ENCODE measurements at regions not wholly inside any gene's neighbourhood (a gene's known extent, or its start where the extent isn't known, plus 50 kb on each side); places are given as distances from the start of the nearest gene placed in this dataset.

DNA sequence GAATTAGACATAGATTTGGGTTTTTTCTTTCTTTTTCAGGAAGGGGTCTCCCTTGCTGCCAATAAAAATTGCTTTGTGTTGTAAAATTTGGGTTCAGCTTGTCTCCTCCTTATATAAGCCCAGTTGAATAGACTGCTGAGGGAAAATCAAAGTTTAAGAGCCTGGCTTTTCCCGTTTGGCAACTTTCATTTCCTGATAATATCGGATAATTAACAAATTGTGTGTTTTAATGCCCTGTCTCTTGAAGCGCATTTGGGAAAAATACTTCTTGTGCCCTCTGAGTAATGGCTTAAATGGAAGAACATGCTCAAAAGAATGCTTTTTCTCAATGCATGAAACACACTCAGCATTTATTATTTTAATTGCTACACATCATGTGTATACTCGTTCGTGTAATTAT is 198.0 kb upstream of the DCN start:
- H3K4me3 ChIP-seq (ENCODE audit: low read length), result peak overlapping the region; percentile 76

DNA sequence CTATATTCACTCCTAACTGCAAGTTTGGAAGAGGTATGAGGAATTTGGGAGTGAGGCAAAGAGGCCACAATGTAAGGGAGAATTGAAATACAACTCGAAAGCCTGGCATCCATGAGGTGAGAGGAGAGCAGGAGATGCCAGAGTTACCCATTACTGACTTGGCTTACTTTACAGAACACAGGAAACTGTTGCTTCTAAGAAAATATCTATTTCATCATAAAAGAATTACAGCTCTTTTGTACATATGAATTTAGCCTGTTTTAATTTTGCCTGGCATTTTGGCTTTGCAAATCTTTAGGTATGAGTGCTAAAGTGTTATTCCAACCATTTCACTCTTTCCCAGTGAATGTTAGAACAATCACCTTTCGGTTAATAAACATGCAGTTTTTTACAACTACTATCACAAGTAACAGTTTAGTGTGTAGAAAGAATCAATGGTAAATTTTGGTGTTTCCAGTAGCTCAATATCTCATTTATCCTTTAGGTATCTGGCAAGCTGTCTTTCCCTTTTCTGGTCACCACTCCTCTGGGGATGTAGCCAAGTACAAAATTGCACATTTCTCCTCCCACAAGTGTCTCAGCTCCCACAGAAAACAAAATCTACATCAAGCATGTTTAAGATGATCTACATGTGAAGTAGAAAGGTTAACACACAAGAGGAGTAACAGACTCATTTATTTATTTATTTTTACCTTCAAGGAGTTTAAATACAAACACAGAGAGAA is 196.6 kb upstream of the DCN start:
- Histone ChIP-seq H3K27ac (ENCODE audit: low read length) (no peak overlapping the region), H3K4me3 (ENCODE audit: low read length) (no peak overlapping the region), H3K36me3 (ENCODE audit: control insufficient read depth, low read depth, low read length) (no peaks in the 10 kb centered on the region), H3K27me3 (ENCODE audit: control insufficient read depth, insufficient read depth, low read length) (no peaks in the 10 kb centered on the region), H3K9ac (ENCODE audit: low read length) (no peak overlapping the region), H3K9me3 (ENCODE audit: control insufficient read depth, low read depth, low read length) (no peaks in the 10 kb centered on the region), H3K4me1 (ENCODE audit: control insufficient read depth, low read depth, low read length) (peaks cover 37% of the 10 kb centered on the region)

More for the DNA sequence above, 198.0 kb upstream of the DCN start:
- Histone ChIP-seq H3K9me3 (ENCODE audit: control insufficient read depth, low read depth, low read length) (no peaks in the 10 kb centered on the region), H3K4me1 (ENCODE audit: control insufficient read depth, low read depth, low read length) (peaks cover 37% of the 10 kb centered on the region), H3K9ac (ENCODE audit: low read length) (peak overlapping the region; percentile 95), H3K36me3 (ENCODE audit: control insufficient read depth, low read depth, low read length) (no peaks in the 10 kb centered on the region), H3K27ac (ENCODE audit: low read length) (peak overlapping the region; percentile 98), H3K27me3 (ENCODE audit: control insufficient read depth, insufficient read depth, low read length) (no peaks in the 10 kb centered on the region)

DNA sequence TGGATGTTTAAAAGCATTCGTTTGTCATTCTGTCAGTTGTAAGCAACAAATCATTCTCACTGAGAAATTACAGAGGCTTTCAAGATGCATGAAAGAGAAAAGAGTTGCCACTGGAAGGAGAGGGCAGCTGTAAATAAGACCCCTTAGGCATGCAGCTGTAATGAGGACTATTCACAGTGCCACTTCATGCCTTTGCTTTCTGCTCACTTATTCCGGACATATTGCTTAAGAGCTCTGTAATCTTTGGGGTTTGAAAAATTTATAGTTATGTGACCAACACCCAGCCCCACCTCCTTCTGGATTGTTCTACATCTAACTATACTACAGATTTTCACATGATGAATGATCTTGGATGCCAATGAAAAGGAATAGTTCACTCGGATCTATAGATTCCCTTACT is 194.8 kb upstream of the DCN start:
- no peak overlapping the region for H3K27ac ChIP-seq (ENCODE audit: low read length)
- no peaks in the 10 kb centered on the region for H3K27me3 ChIP-seq (ENCODE audit: control insufficient read depth, insufficient read depth, low read length)
- no peak overlapping the region for H3K9ac ChIP-seq (ENCODE audit: low read length)
- no peak overlapping the region for H3K4me3 ChIP-seq (ENCODE audit: low read length)
- H3K36me3 ChIP-seq (ENCODE audit: control insufficient read depth, low read depth, low read length), result no peaks in the 10 kb centered on the region
- no peaks in the 10 kb centered on the region for H3K9me3 ChIP-seq (ENCODE audit: control insufficient read depth, low read depth, low read length)
- H3K4me1 ChIP-seq (ENCODE audit: control insufficient read depth, low read depth, low read length), result peaks cover 33% of the 10 kb centered on the region

DNA sequence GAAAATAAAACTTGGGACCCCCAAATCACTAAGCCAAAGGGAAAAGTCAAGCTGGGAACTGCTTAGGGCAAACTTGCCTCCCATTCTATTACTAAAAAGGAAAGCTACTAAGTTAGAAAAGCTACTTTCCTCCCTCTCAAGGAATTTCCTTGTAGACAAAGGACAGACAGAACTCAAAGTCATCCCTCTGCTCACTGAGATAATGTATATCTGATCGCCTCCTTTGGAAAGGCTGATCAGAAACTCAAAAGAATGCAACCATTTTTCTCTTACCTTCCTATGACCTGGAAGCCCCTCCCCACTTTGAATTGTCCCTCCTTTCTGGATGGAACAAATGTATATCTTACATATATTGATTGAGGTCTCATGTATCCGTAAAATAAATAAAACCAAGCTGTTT is 190.5 kb upstream of the DCN start:
- no peaks in the 10 kb centered on the region for H3K27me3 ChIP-seq (ENCODE audit: control insufficient read depth, insufficient read depth, low read length)

DNA sequence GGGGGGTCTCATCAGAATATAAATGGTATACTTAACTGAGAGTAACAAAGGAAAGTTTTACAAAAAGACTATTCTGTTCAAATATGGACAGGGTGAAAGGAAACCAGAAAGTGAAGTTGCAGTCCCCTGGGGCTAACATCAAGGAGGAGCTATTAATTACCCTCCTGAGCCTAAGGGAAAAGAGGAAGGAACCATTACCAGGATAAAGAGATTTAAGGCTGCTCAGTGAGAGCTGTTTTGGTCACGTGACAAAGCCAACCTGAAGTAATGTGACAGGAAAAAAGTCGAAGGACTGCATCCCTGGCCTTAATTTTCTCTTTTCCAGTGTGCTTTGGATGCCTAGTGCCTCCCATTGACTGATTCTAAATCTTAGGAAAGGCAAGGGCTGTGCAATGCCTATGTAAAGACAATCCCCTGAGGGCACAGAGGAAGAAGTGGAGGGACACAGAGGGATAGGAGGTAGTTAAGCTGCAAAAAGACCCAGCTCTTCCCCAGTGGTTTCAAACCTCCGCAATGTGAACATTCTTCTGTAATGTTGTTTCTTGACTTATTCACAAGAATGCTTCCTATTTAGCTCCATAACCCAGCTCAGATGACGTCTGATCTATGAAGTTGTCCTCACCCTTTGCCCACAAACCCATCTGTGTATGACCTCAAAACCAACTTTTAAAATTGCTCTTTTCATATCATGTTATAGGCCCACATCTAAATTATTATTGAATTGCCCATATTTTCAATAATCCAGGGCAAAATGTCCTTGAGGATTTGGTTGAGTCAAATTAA is 187.7 kb upstream of the DCN start:
- no peaks in the 10 kb centered on the region for H3K36me3 ChIP-seq (ENCODE audit: control insufficient read depth, low read depth, low read length)

More for the DNA sequence above, 190.5 kb upstream of the DCN start:
- Histone ChIP-seq H3K36me3 (ENCODE audit: control insufficient read depth, low read depth, low read length) (no peaks in the 10 kb centered on the region), H3K4me3 (ENCODE audit: low read length) (no peak overlapping the region), H3K4me1 (ENCODE audit: control insufficient read depth, low read depth, low read length) (peaks cover 25% of the 10 kb centered on the region), H3K27ac (ENCODE audit: low read length) (no peak overlapping the region), H3K9ac (ENCODE audit: low read length) (no peak overlapping the region), H3K9me3 (ENCODE audit: control insufficient read depth, low read depth, low read length) (no peaks in the 10 kb centered on the region)

DNA sequence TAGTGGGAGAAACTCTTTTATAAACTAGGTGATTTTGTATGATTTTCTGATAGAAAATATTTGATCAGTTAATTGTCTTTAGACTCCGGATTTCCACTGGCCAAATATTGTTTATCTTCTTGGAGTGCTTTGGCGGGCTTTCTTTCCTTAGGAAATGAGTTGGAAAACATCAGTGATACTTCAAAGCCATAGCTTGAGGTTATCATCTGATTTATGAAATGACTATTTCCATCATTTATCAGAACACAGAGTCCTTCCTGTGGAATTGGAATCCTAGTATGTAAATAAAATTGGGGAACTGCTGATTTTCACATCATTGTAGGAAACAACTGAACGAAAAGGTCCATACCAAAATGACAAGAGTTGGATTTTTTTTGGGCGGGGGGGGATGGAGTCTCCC is 186.0 kb upstream of the DCN start:
- no peaks in the 10 kb centered on the region for H3K36me3 ChIP-seq (ENCODE audit: control insufficient read depth, low read depth, low read length)
- H3K9ac ChIP-seq (ENCODE audit: low read length), result no peak overlapping the region
- no peaks in the 10 kb centered on the region for H3K9me3 ChIP-seq (ENCODE audit: control insufficient read depth, low read depth, low read length)
- no peaks in the 10 kb centered on the region for H3K27me3 ChIP-seq (ENCODE audit: control insufficient read depth, insufficient read depth, low read length)
- peaks cover 15% of the 10 kb centered on the region for H3K4me1 ChIP-seq (ENCODE audit: control insufficient read depth, low read depth, low read length)
- H3K4me3 ChIP-seq (ENCODE audit: low read length), result no peak overlapping the region
- H3K27ac ChIP-seq (ENCODE audit: low read length), result no peak overlapping the region

More for the DNA sequence above, 187.7 kb upstream of the DCN start:
- Histone ChIP-seq H3K27me3 (ENCODE audit: control insufficient read depth, insufficient read depth, low read length) (no peaks in the 10 kb centered on the region), H3K27ac (ENCODE audit: low read length) (no peak overlapping the region), H3K9me3 (ENCODE audit: control insufficient read depth, low read depth, low read length) (no peaks in the 10 kb centered on the region), H3K4me1 (ENCODE audit: control insufficient read depth, low read depth, low read length) (peaks cover 15% of the 10 kb centered on the region), H3K4me3 (ENCODE audit: low read length) (no peak overlapping the region), H3K9ac (ENCODE audit: low read length) (no peak overlapping the region)

DNA sequence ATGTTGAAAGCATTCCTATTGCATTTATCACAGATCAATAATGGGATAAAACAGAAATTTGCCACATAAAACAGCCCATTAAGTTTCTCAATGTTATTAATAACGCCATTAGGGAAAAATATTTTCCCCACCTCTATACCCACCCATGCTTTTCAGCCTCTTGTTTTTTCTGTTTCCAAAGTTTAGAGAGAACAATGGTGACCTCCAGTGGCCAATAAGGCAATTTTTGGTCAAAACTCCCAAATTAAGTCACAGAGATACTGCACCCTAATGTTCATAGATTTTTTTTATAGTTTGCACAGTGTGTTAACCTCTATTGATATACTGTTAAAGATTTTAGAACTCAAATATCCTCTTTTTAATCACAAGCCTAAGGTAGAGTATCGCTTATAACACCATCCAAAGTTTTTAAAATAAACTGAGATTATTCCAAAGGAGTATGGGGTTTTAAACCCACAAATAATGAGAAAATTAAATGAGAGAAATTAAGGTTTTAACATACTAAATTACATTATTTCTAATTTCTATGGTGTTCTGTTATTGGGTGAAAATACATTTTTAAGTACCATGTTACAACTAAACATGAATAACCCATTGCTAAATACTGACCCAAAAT is 184.7 kb upstream of the DCN start:
- Histone ChIP-seq H3K36me3 (ENCODE audit: control insufficient read depth, low read depth, low read length) (no peaks in the 10 kb centered on the region), H3K4me1 (ENCODE audit: control insufficient read depth, low read depth, low read length) (peaks cover 15% of the 10 kb centered on the region), H3K27ac (ENCODE audit: low read length) (no peak overlapping the region), H3K9me3 (ENCODE audit: control insufficient read depth, low read depth, low read length) (no peaks in the 10 kb centered on the region), H3K9ac (ENCODE audit: low read length) (no peak overlapping the region), H3K27me3 (ENCODE audit: control insufficient read depth, insufficient read depth, low read length) (no peaks in the 10 kb centered on the region), H3K4me3 (ENCODE audit: low read length) (no peak overlapping the region)

DNA sequence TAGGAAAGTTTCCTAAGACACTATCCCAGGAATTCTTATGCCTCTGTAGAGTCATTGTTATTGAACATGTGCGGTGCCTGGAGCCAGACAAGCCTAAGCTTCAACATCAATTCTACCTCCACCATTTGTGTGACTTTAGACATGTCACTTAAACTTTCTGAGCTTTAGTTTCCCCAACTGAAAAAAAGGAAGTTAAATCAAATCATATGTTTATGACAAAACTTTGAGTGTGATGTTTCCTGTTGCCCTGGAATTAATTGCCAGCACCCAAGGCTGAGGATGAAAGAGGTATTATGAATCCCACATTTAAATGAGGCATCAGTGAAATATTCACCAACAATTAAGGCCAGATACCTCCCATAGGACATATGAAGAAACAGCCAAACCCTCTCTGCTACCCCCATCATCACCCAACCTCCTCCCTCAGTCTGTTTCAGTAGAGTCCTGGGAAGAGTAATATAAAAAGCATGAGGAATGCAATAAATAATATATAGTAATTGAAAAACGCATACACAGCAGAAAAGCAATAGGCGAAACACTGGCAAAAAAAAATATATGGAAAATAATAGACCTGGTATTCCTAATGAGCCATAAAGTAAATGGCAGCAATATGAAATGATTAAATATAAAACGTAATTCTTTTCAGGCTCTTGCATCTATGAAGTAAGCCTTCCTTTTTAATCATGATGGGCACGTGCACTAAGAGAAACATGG is 182.0 kb upstream of the DCN start:
- Histone ChIP-seq H3K9me3 (ENCODE audit: control insufficient read depth, low read depth, low read length) (no peaks in the 10 kb centered on the region), H3K27me3 (ENCODE audit: control insufficient read depth, insufficient read depth, low read length) (no peaks in the 10 kb centered on the region)

DNA sequence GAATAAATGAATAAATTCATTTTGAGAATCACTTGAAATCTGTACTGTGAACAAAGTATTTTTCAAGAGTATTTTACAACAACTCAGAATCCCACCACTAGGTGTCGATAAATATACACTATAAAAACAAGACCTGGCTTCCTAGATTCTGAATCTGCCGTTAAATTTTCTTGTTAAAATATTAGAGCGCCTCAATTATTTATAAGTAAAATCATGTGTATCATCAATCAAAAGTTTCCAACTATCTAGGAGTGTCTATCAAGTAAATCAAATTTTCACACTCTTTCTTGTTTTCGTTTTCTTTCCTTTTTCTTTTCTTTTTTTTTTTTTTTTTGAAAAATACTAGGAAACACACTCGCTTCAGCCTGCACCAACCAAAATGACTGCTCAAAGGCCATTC is 179.2 kb upstream of the DCN start:
- Histone ChIP-seq H3K27ac (ENCODE audit: low read length) (no peak overlapping the region), H3K9ac (ENCODE audit: low read length) (no peak overlapping the region), H3K4me3 (ENCODE audit: low read length) (no peak overlapping the region), H3K9me3 (ENCODE audit: control insufficient read depth, low read depth, low read length) (no peaks in the 10 kb centered on the region), H3K36me3 (ENCODE audit: control insufficient read depth, low read depth, low read length) (no peaks in the 10 kb centered on the region), H3K27me3 (ENCODE audit: control insufficient read depth, insufficient read depth, low read length) (no peaks in the 10 kb centered on the region), H3K4me1 (ENCODE audit: control insufficient read depth, low read depth, low read length) (no peaks in the 10 kb centered on the region)

More for the DNA sequence above, 182.0 kb upstream of the DCN start:
- H3K4me3 ChIP-seq (ENCODE audit: low read length), result no peak overlapping the region
- H3K4me1 ChIP-seq (ENCODE audit: control insufficient read depth, low read depth, low read length), result peaks cover under 1% of the 10 kb centered on the region
- no peak overlapping the region for H3K27ac ChIP-seq (ENCODE audit: low read length)
- no peaks in the 10 kb centered on the region for H3K36me3 ChIP-seq (ENCODE audit: control insufficient read depth, low read depth, low read length)
- no peak overlapping the region for H3K9ac ChIP-seq (ENCODE audit: low read length)

DNA sequence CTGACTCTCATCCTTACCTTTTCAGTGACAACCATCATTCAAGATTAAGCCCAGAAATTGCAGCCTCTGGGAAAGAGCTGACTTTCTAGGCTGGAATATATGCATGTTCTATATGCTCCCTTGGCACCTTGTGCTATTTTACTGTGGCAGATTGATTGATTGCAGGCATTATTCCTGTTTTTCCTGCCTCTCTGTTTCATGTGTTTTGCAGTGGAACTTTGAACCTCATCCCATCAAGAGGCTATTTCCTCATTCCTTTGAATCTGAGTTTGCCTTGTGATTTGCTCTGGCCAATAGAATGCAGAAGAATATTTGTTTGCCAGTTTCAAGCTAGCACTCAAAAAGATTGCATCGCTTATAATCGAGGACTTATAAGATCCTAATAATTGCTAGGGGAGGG is 174.8 kb upstream of the DCN start:
- no peak overlapping the region for H3K9ac ChIP-seq (ENCODE audit: low read length)
- H3K4me3 ChIP-seq (ENCODE audit: low read length), result no peak overlapping the region
- H3K27me3 ChIP-seq (ENCODE audit: control insufficient read depth, insufficient read depth, low read length), result no peaks in the 10 kb centered on the region
- no peak overlapping the region for H3K27ac ChIP-seq (ENCODE audit: low read length)
- H3K9me3 ChIP-seq (ENCODE audit: control insufficient read depth, low read depth, low read length), result no peaks in the 10 kb centered on the region
- H3K4me1 ChIP-seq (ENCODE audit: control insufficient read depth, low read depth, low read length), result no peaks in the 10 kb centered on the region
- H3K36me3 ChIP-seq (ENCODE audit: control insufficient read depth, low read depth, low read length), result no peaks in the 10 kb centered on the region

DNA sequence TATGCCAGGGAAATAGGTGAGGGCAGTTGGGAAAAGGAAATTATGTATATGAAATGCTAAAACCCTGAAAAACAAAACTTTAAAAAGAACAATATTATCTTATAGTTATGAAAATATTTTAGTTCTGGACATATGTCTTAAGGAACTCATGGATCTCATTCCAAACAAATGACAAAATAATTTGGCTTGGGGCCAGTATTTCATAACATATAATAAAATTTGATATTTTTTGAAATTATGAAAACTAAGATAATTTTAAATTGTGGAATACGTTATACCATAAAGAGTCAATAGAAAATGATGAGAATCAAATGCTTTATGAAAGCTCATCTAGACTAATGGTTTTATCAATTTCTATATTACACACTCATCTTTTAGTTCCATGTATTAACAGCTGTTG is 173.8 kb upstream of the DCN start:
- no peaks in the 10 kb centered on the region for H3K4me1 ChIP-seq (ENCODE audit: control insufficient read depth, low read depth, low read length)
- no peak overlapping the region for H3K9ac ChIP-seq (ENCODE audit: low read length)
- H3K36me3 ChIP-seq (ENCODE audit: control insufficient read depth, low read depth, low read length), result no peaks in the 10 kb centered on the region
- H3K9me3 ChIP-seq (ENCODE audit: control insufficient read depth, low read depth, low read length), result peaks cover 5% of the 10 kb centered on the region
- no peak overlapping the region for H3K4me3 ChIP-seq (ENCODE audit: low read length)
- no peak overlapping the region for H3K27ac ChIP-seq (ENCODE audit: low read length)
- H3K27me3 ChIP-seq (ENCODE audit: control insufficient read depth, insufficient read depth, low read length), result no peaks in the 10 kb centered on the region
